ENCODE measurements at regions not wholly inside any gene's neighbourhood (a gene's known extent, or its start where the extent isn't known, plus 50 kb on each side); places are given as distances from the start of the nearest gene placed in this dataset.

DNA sequence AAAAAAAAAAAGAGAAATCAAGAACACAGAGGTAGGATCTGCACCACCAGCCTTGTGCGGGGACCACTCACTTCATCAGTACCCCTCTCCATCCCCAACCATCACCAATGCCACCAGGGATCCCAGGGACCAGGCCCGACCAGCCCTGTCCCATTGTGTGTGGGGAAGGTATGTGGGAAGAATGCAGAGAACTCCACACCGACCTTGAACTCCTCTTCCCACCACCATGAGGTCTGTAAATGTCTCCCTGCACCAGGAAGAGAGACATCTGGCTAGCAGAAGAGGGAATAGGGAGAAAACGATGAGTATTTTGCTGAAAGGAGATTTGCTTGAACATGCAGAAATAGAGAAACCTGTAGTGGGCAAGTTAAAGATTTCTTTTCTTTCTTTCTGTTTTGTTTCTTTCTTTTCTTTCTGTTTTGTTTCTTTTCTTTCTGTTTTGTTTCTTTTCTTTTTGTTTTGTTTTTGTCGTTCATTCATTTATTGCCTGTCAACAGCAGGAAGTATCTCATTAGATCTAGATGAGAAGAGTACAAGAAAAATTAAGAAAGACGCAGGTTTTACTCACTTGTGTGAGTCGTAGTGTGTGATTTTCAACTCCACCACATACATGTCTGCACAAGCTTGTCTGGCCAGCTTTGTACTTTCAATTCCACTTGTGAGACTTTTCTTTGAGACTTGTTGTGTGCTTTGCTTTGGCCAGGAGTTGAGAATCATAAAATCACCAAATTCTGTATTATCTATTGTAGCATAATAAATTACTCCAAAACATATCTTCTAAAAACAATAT is 179.8 kb upstream of the HAAO start:
- intact Hi-C loops (cut with DNase I): loop anchor here in 2 of 3 donors (5.0 kb wide), 1 partner anchor 260 kb away; no protein-coding TSS in a partner anchor
- FAIRE-seq (no peak), ATAC-seq (no peak), DNase-seq (peak in 1 of 6 donors; percentile 38)
- H3K4me1 ChIP-seq: peaks cover 4 to 14% (median 13%) of the 10 kb centered on the region in 3 donors
- 74 to 76% methylated on average over 7 of the region's 7 CpGs for WGBS, 2 donors
- no peak overlapping the region for H3K27ac ChIP-seq
- no peaks in the 10 kb centered on the region for H3K36me3 ChIP-seq
- no peaks in the 10 kb centered on the region for H3K27me3 ChIP-seq
- no peaks in the 10 kb centered on the region for H3K9me3 ChIP-seq
- no peak overlapping the region for H3K4me3 ChIP-seq
- TF ChIP-seq, protein P1, sequence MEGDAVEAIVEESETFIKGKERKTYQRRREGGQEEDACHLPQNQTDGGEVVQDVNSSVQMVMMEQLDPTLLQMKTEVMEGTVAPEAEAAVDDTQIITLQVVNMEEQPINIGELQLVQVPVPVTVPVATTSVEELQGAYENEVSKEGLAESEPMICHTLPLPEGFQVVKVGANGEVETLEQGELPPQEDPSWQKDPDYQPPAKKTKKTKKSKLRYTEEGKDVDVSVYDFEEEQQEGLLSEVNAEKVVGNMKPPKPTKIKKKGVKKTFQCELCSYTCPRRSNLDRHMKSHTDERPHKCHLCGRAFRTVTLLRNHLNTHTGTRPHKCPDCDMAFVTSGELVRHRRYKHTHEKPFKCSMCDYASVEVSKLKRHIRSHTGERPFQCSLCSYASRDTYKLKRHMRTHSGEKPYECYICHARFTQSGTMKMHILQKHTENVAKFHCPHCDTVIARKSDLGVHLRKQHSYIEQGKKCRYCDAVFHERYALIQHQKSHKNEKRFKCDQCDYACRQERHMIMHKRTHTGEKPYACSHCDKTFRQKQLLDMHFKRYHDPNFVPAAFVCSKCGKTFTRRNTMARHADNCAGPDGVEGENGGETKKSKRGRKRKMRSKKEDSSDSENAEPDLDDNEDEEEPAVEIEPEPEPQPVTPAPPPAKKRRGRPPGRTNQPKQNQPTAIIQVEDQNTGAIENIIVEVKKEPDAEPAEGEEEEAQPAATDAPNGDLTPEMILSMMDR (IDR thresholded peaks at IDR 0.05): no peak

DNA sequence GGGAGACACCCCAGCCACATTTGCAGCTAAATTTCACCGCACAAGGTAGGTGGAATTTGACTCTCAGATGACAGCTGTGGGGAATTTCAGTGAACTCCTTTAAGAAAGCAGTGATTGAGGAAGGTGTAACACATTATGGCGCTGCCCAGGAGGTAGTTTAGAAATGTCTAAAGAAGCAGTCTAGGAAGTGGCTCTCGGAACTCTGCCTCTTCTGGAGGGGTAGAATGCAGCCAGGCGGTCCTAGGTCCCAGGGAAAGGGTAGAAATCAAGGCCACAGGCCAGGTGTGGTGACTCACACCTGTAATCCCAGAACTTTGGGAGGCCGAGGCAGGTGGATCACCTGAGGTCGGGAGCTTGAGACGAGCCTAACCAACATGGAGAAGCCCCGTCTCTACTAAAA is 179.0 kb upstream of the HAAO start:
- H3K27ac ChIP-seq: no peak overlapping the region
- WGBS, 2 donors: 91 to 94% methylated on average over 8 of the region's 8 CpGs
- FAIRE-seq (no peak), DNase-seq (peak in 1 of 6 donors; percentile 21), ATAC-seq (no peak)
- TF ChIP-seq, protein P1 (IDR thresholded peaks at IDR 0.05): no peak
- H3K9me3 ChIP-seq: no peaks in the 10 kb centered on the region
- no peaks in the 10 kb centered on the region for H3K36me3 ChIP-seq
- no peaks in the 10 kb centered on the region for H3K27me3 ChIP-seq
- no peak overlapping the region for H3K4me3 ChIP-seq
- H3K4me1 ChIP-seq: peaks cover 0 to 8% (median 5%) of the 10 kb centered on the region in 3 donors
- intact Hi-C loops (cut with DNase I): loop anchor here in 2 of 3 donors (5.0 kb wide), 1 partner anchor 261 kb away; no protein-coding TSS in a partner anchor

DNA sequence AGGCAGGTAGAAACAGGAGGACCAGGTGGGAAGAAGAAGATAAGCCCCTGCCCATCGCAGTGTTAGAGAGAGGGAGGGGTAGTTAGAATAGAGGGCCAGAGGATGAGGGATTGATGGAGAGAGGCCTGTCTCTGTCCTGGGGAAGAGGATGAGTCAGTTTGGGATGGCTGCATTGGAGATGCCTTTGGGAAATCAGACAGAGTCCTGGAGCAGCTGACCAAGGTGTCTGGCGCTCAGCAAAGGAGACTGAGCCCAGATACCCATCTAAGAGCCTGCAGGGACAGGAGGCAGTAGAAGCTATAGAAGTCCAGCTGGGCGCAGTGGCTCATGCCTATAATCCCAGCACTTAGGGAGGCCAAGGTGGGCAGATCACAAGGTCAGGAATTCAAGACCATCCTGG is 177.8 kb upstream of the HAAO start:
- intact Hi-C loops (cut with DNase I): loop anchor here in 2 of 3 donors (5.0 kb wide), 1 partner anchor 262 kb away; no protein-coding TSS in a partner anchor

DNA sequence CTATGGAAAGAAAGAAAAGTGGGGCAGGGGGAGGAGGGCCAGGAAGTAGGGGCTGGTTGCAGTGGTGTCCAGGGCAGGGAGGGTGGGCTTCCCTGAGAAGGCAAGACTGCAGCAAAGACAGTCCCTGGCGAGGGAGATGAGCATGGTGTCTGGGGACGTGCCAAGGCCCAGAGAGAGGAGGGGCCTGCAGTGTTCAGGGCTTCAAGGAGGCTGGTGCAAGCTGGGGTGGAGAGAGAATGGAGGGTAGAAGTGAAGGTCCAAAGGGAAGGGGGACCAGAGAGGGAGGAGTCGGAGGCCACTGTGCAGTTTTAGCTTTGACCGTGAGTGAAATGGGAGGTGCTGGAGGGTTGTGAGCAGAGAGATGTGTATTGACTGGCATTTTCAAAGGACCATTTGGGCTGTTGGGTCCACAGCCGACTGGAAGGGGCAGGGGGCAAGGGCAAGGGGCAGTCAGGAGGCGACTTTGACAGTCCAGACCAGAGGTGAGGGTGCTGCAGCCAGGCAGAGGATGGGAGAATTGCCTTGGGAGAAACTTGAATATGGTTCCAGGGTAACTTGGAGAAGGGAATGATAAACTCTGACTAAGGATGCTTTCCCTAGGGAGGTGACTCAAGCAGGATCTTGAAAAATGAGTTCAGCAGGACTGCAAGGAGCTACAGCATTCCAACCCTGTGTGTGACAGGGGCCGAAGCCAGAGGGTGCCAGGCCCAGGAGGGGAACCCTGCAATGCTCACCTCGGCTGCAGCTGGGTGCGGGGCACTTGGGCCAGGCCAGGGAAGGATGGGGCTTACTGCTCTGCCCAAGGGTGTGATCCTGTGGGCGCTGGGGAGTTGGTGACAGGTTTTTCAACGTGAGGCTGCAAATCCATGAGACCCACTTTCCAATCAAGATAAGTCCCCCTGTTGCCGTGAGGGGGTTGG is 177.1 kb upstream of the HAAO start:
- TF ChIP-seq, protein P1 (IDR thresholded peaks at IDR 0.05): no peak
- no peaks in the 10 kb centered on the region for H3K27me3 ChIP-seq
- intact Hi-C loops (cut with DNase I): loop anchor here in 2 of 3 donors (5.0 kb wide), 1 partner anchor 263 kb away; no protein-coding TSS in a partner anchor
- FAIRE-seq (no peak), DNase-seq (peak in 1 of 6 donors; percentile 47), ATAC-seq (peak in 2 of 4 donors; percentile 12 to 20)
- no peaks in the 10 kb centered on the region for H3K4me1 ChIP-seq
- H3K4me3 ChIP-seq: no peak overlapping the region
- H3K27ac ChIP-seq: no peak overlapping the region
- WGBS, 2 donors: 79 to 84% methylated on average over 12 of the region's 12 CpGs
- H3K9me3 ChIP-seq: no peaks in the 10 kb centered on the region
- no peaks in the 10 kb centered on the region for H3K36me3 ChIP-seq

More for the DNA sequence above, 177.8 kb upstream of the HAAO start:
- Histone ChIP-seq H3K4me1 (peaks cover 0 to under 1% (median 0%) of the 10 kb centered on the region in 3 donors), H3K27ac (no peak overlapping the region), H3K4me3 (no peak overlapping the region), H3K36me3 (no peaks in the 10 kb centered on the region), H3K27me3 (no peaks in the 10 kb centered on the region), H3K9me3 (no peaks in the 10 kb centered on the region)
- ATAC-seq (no peak), FAIRE-seq (no peak), DNase-seq (peak in 1 of 6 donors; percentile 20)
- 92 to 95% methylated on average over 3 of the region's 3 CpGs for WGBS, 2 donors
- TF ChIP-seq, protein P1 (IDR thresholded peaks at IDR 0.05): no peak

Data from pancreas (tissue), 10 donors.